Cardiac muscle cell (in vitro differentiated cells and primary cell): ENCODE measurements at regions not wholly inside any gene's neighbourhood (a gene's known extent, or its start where the extent isn't known, plus 50 kb on each side); places are given as distances from the start of the nearest gene placed in this dataset.

Experiments used
- DNase-seq, 2 donors: peaks; one replicate each; pipeline versions ENCODE4 v3.0.0 to v3.0.0-alpha.2; 2010 to 2017; ENCODE audit warnings: low read depth in 1 of 2, low spot score in 1 of 2
- H3K27ac ChIP-seq: fragments of 200-600 bp; sonication (generic); 2 replicates; pipeline ENCODE4 v1.5.1; 2016
- H3K27me3 ChIP-seq: fragments of 200-600 bp; sonication (generic); 2 replicates; pipeline ENCODE4 v1.6.0; 2016; ENCODE audit warnings: control low read depth
- H3K36me3 ChIP-seq: fragments of 200-600 bp; sonication (generic); 2 replicates; pipeline ENCODE4 v1.5.1; 2016; ENCODE audit warnings: control low read depth
- H3K4me1 ChIP-seq: fragments of 200-600 bp; sonication (generic); 2 replicates; pipeline ENCODE4 v1.8.1; 2017; ENCODE audit warnings: low read depth, mild to moderate bottlenecking, mixed run types
- H3K4me3 ChIP-seq: fragments of 200-600 bp; sonication (generic); 2 replicates; pipeline ENCODE4 v1.5.1; 2016; ENCODE audit warnings: mild to moderate bottlenecking
- H3K9me3 ChIP-seq: fragments of 200-600 bp; sonication (generic); 2 replicates; pipeline ENCODE4 v1.5.1; 2017; ENCODE audit warnings: low read depth, mild to moderate bottlenecking, control low read depth
- TF ChIP-seq, protein P1 (sequence below): IDR thresholded peaks from 2 replicates; pipeline ENCODE4 v1.5.1; 2012; ENCODE audit warnings: low read depth, mild to moderate bottlenecking, low read length

DNA sequence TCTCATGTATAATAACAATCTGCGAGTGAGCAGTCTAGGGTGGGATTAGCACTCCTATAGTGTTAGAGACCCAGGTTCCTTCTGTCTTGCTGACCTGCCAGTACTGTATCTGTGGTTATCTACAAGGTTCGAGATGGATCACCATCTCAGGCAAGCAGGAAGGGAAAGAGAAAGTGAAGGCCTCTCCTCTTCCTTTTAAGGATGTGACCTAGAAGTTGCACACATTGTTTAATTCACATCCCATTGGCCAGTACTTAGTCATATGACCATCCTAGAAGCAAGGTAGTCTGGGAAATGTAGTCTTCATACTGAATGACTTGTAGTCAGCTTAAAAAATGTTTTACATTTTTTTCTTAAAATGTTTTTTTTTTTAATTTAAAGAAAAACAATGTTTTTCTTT lies 168.6 kb downstream of the CARTPT start:
- TF ChIP-seq, protein P1, sequence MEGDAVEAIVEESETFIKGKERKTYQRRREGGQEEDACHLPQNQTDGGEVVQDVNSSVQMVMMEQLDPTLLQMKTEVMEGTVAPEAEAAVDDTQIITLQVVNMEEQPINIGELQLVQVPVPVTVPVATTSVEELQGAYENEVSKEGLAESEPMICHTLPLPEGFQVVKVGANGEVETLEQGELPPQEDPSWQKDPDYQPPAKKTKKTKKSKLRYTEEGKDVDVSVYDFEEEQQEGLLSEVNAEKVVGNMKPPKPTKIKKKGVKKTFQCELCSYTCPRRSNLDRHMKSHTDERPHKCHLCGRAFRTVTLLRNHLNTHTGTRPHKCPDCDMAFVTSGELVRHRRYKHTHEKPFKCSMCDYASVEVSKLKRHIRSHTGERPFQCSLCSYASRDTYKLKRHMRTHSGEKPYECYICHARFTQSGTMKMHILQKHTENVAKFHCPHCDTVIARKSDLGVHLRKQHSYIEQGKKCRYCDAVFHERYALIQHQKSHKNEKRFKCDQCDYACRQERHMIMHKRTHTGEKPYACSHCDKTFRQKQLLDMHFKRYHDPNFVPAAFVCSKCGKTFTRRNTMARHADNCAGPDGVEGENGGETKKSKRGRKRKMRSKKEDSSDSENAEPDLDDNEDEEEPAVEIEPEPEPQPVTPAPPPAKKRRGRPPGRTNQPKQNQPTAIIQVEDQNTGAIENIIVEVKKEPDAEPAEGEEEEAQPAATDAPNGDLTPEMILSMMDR: no peak
- Histone ChIP-seq H3K4me1 (peaks cover 15% of the 10 kb centered on the region), H3K36me3 (no peaks in the 10 kb centered on the region), H3K9me3 (no peaks in the 10 kb centered on the region), H3K27me3 (no peaks in the 10 kb centered on the region), H3K27ac (no peak overlapping the region), H3K4me3 (no peak overlapping the region)
- DNase-seq: peak; percentile 49 to 90

DNA sequence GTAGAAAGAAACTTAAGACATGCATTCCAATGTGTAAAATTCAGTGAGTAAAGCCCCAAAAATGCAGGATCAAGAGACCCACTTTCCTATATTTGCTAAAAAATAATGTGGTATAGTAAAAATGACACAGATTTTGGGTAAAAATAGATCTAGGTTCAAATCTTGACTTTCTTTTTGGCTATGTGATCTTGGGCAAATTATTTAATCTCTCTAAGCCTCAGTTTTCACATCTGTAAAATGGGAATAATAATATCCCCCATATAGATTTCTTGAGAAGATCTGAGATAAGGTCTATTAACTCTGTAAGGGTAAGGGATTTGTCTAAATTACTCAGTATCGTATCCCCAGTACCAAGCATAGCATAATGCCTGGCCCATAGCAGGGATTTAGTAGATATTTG lies 172.3 kb downstream of the CARTPT start:
- Histone ChIP-seq H3K36me3 (no peaks in the 10 kb centered on the region), H3K4me1 (peaks cover 6% of the 10 kb centered on the region), H3K9me3 (no peaks in the 10 kb centered on the region), H3K4me3 (no peak overlapping the region), H3K27ac (peak overlapping the region; percentile 89), H3K27me3 (no peaks in the 10 kb centered on the region)
- DNase-seq: no peak
- TF ChIP-seq, protein P1: no peak

DNA sequence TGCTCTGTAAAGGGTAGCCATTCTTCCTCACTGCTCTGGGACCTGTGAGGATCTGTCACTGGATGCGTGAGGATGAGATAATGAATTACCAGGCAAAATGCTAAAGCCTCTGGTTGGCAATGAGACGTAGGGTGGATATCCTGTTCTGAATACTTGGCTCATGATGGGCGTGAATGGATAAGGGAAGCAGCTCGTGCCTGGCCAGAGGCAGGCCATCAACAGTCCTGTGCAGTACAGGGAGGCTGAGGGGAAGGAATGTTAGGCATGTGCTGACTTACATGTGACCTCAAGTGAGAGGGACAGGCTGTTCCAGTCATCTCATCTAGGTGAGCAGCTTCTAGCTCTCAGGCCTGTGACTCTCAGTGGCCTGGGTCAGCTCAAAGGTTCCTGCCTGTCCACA lies 172.8 kb downstream of the CARTPT start:
- no peaks in the 10 kb centered on the region for H3K36me3 ChIP-seq
- no peaks in the 10 kb centered on the region for H3K9me3 ChIP-seq
- no peak overlapping the region for H3K4me3 ChIP-seq
- peak overlapping the region; percentile 89 for H3K27ac ChIP-seq
- H3K4me1 ChIP-seq: peaks cover 6% of the 10 kb centered on the region
- TF ChIP-seq, protein P1: no peak
- H3K27me3 ChIP-seq: no peaks in the 10 kb centered on the region
- DNase-seq: peak; percentile 67 to 86

DNA sequence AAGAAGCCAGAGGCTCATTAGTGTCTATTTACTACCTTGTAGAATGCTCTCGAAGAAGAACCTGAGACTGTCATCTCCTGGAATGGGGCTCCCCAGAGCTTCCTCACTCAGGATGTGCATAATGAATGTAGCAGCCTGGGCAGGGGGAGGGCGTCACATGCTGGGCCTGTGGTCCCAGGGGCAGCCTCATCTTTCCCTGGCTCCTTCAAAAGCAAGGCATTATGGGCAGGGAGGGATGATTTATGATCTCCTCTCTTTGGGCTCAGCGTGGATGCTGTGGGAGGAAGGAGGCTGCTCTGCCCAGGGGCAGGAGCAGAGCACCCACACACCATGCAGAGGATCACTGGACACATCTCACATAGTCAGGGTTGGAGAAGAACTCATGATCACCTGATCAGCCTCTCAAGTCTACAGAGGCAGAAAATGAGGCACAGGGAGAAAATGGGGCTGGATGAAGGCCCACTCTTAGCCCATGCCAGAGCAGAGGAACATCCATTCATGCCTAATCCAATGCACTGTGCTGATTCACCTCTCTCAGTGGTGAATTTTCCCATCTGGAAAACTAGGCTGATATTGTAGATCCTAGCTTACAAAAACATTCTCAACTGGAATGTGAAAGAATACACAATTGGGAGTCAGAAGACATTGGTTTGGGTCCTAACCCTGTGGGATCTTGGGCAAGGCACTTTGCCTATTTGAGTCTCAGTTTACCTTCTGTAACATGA lies 173.7 kb downstream of the CARTPT start:
- no peaks in the 10 kb centered on the region for H3K27me3 ChIP-seq
- no peak overlapping the region for H3K4me3 ChIP-seq
- H3K36me3 ChIP-seq: no peaks in the 10 kb centered on the region
- H3K9me3 ChIP-seq: no peaks in the 10 kb centered on the region
- TF ChIP-seq, protein P1: no peak
- H3K4me1 ChIP-seq: peaks cover 6% of the 10 kb centered on the region
- peak overlapping the region; percentile 89 for H3K27ac ChIP-seq
- no peak for DNase-seq

DNA sequence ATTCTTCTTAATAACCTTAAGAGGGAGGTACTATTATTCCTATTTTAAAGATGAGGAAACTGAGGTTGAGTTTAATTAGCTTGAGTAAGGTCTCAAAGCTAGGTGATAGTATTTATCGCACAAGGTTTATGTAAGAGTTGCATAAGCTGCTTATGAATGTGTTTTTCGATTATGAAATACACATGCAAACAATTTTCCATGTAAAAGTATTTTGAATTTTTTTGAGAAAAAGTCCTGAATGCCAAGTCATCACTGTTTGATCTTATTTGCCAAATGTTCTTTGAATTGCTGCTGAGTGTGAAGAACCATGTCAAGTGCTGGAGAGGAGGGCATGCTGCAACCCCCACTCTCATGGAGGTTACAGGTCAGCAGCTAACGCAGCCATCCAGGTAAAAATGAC lies 174.4 kb downstream of the CARTPT start:
- Histone ChIP-seq H3K27me3 (no peaks in the 10 kb centered on the region), H3K9me3 (no peaks in the 10 kb centered on the region), H3K27ac (no peak overlapping the region), H3K36me3 (no peaks in the 10 kb centered on the region), H3K4me1 (peaks cover 6% of the 10 kb centered on the region), H3K4me3 (no peak overlapping the region)
- no peak for DNase-seq
- TF ChIP-seq, protein P1: no peak
